ENCODE measurements at regions not wholly inside any gene's neighbourhood (a gene's known extent, or its start where the extent isn't known, plus 50 kb on each side); places are given as distances from the start of the nearest gene placed in this dataset.
"Not testable (repeated sequence)": the region's sequence is repeated elsewhere in the genome, so short reads cannot be mapped to it uniquely, and the experiment has no call there.

GRCh38 chr6:121020656-121021055 lies 313.6 kb downstream of the TBC1D32 start:
- DNase-seq = no peak

- DNase-seq = no peak
These were observed 325.7 kb downstream of the TBC1D32 start for GRCh38 chr6:121008553-121008952.

GRCh38 chr6:121006024-121006423 lies 328.3 kb downstream of the TBC1D32 start:
- no peak for DNase-seq

GRCh38 chr6:121000381-121000780 lies 333.9 kb downstream of the TBC1D32 start:
- DNase-seq = no peak

- DNase-seq = no peak
These were observed 337.9 kb downstream of the TBC1D32 start for GRCh38 chr6:120996340-120996739.

- no peak for DNase-seq
These were observed 339.7 kb downstream of the TBC1D32 start for GRCh38 chr6:120994573-120994967.

- no peak for DNase-seq
These were observed 340.2 kb downstream of the TBC1D32 start for GRCh38 chr6:120993929-120994572.

- no peak for DNase-seq
These were observed 342.0 kb downstream of the TBC1D32 start for GRCh38 chr6:120992257-120992656.

- DNase-seq = no peak
These were observed 343.4 kb downstream of the TBC1D32 start for GRCh38 chr6:120990866-120991265.

- no peak for DNase-seq
These were observed 352.4 kb downstream of the TBC1D32 start for GRCh38 chr6:120981835-120982234.

- DNase-seq = no peak
These were observed 368.0 kb downstream of the TBC1D32 start for GRCh38 chr6:120966321-120966720.

GRCh38 chr6:120965814-120966213 lies 368.5 kb downstream of the TBC1D32 start:
- DNase-seq = no peak

- no peak for DNase-seq
These were observed 373.5 kb downstream of the TBC1D32 start for GRCh38 chr6:120960761-120961160.

- DNase-seq = no peak
These were observed 380.2 kb downstream of the TBC1D32 start for GRCh38 chr6:120954111-120954510.

GRCh38 chr6:120951258-120951657 lies 383.0 kb downstream of the TBC1D32 start:
- no peak for DNase-seq

- no peak for DNase-seq
These were observed 387.2 kb downstream of the TBC1D32 start for GRCh38 chr6:120947111-120947510.

- no peak for DNase-seq
These were observed 388.2 kb downstream of the TBC1D32 start for GRCh38 chr6:120945905-120946594.

- DNase-seq = no peak
These were observed 395.3 kb downstream of the TBC1D32 start for GRCh38 chr6:120938876-120939472.

GRCh38 chr6:120938164-120938875 lies 396.0 kb downstream of the TBC1D32 start:
- DNase-seq = no peak

- DNase-seq = no peak
These were observed 398.4 kb downstream of the TBC1D32 start for GRCh38 chr6:120935908-120936307.

- DNase-seq = no peak
These were observed 399.3 kb downstream of the TBC1D32 start for GRCh38 chr6:120935016-120935415.

- DNase-seq = not testable (repeated sequence)
These were observed 402.6 kb downstream of the TBC1D32 start for GRCh38 chr6:120931520-120932180.

GRCh38 chr6:120930500-120930899 lies 403.8 kb downstream of the TBC1D32 start:
- DNase-seq = not testable (repeated sequence)
